Epithelial cell of esophagus (primary cell): ENCODE measurements at regions not wholly inside any gene's neighbourhood (a gene's known extent, or its start where the extent isn't known, plus 50 kb on each side); places are given as distances from the start of the nearest gene placed in this dataset.

Experiments used
- DNase-seq: peaks from one replicate; pipeline ENCODE4 v3.0.0; 2010; ENCODE audit warnings: low read depth
- H3K4me3 ChIP-seq: 2 replicates; pipeline ENCODE4 v1.5.1; 2011; ENCODE audit warnings: mild to moderate bottlenecking, low read length, control low read depth
- TF ChIP-seq, protein P1 (sequence below): IDR thresholded peaks from 2 replicates; pipeline ENCODE4 v1.5.1; 2011; ENCODE audit warnings: low read depth, mild to moderate bottlenecking, low read length, control low read depth, inconsistent platforms; ENCODE audit not compliant: insufficient read depth; ENCODE audit errors: missing control alignments

DNA sequence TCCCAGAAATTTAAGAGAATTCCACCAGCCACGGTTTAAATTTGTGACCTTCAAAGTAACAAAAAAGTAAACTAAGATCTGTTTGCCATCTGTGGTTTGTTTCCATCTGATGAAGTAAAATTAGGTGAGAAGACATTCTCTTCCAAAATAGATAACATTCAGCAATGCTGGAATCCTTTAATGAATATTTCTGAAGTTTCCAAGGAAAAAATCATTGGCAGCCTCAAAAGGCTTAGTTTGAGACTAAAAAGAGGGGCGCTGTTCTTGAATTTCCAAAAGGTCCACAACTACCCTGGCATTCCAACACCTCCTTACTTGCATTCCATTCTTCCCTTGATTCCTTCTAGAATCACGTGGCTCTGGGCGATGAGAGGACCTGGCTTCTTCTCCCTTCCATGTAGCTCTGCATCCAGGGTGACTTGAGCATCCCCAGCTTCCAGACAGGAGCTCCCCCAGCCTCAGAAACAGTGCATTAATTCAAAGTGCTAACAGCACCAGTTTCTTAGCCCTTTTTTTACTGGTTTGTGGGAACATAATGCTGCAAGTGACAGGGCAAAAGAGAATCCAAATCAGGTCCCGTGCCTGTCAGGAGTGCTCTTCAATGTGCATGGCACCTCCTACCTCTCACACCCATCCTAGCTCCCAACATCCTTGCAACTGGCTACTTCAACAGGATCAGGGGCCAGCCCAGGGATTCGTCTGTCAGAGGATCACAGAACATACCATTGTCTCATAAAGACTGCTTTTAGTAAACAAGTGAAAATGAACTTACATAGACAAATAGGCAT is 191.5 kb upstream of the S1PR3 start:
- no peak for DNase-seq
- TF ChIP-seq, protein P1, sequence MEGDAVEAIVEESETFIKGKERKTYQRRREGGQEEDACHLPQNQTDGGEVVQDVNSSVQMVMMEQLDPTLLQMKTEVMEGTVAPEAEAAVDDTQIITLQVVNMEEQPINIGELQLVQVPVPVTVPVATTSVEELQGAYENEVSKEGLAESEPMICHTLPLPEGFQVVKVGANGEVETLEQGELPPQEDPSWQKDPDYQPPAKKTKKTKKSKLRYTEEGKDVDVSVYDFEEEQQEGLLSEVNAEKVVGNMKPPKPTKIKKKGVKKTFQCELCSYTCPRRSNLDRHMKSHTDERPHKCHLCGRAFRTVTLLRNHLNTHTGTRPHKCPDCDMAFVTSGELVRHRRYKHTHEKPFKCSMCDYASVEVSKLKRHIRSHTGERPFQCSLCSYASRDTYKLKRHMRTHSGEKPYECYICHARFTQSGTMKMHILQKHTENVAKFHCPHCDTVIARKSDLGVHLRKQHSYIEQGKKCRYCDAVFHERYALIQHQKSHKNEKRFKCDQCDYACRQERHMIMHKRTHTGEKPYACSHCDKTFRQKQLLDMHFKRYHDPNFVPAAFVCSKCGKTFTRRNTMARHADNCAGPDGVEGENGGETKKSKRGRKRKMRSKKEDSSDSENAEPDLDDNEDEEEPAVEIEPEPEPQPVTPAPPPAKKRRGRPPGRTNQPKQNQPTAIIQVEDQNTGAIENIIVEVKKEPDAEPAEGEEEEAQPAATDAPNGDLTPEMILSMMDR, result no peak

DNA sequence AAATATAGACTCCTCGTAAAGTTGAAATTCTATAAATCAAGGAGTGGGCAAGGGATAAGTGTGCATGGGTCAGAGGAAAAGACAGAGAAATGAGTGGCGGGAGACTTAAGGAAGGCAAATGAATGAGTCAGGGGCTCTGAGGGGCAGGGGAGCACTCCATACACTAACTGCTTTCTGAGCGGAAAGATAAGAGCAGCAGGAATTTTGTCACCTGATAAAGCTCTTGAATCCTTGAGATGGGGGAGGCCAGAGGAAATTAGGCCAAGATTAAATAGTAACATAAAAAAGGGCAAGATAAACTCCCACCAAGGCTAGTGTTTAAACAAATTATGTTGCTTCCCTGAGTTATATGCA is 191.0 kb upstream of the S1PR3 start:
- TF ChIP-seq, protein P1, result no peak
- no peak for DNase-seq
- H3K4me3 ChIP-seq, result no peak overlapping the region

More for the DNA sequence above, 191.5 kb upstream of the S1PR3 start:
- no peak overlapping the region for H3K4me3 ChIP-seq

DNA sequence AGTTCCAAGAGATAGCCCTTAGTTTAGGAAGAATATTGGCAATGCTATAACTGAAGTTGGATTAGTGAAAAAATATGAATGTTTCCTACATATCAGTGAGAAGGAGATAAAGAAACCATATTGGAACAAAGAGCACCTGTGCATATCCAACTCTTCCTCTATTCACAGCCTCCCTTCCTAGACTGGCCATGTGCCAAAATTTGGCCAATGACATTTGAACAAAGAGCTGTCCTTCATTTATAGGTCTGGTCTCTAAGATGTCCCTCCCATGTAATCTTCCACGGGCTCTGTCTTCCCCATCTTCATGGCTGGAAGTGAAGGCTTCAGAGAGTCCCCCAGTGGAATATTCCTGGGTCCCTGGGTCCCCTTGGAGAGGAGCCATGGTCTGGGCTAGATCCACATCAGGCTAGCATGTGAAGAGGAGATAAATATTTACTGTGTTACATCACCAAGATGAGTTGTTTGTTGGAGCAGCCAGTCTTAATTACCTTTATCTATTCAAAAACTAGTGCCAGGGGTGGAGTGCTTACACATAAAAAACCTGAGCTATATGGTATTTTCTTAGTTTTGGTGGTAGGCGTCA is 190.0 kb upstream of the S1PR3 start:
- TF ChIP-seq, protein P1, result no peak
- no peak overlapping the region for H3K4me3 ChIP-seq
- no peak for DNase-seq

DNA sequence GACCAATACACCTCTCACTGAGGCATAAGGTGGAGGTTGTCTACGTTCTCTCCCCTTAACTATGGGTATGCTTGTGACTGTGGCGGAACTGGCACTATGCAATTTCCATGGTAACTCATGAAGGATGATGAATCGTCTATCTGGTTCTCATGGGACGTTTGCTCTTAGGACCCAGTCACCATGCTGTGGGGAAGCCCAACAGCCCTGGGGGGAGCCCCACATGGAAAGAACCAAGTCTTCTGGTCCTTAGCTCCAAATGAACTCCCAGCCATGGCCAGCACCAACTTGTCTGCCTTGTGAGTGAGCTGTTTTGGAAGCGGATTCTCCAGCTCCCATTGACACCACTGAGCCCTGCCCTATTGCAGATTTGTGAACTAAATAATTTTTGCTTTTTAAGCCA is 188.7 kb upstream of the S1PR3 start:
- DNase-seq, result no peak
- no peak overlapping the region for H3K4me3 ChIP-seq
- TF ChIP-seq, protein P1, result no peak

DNA sequence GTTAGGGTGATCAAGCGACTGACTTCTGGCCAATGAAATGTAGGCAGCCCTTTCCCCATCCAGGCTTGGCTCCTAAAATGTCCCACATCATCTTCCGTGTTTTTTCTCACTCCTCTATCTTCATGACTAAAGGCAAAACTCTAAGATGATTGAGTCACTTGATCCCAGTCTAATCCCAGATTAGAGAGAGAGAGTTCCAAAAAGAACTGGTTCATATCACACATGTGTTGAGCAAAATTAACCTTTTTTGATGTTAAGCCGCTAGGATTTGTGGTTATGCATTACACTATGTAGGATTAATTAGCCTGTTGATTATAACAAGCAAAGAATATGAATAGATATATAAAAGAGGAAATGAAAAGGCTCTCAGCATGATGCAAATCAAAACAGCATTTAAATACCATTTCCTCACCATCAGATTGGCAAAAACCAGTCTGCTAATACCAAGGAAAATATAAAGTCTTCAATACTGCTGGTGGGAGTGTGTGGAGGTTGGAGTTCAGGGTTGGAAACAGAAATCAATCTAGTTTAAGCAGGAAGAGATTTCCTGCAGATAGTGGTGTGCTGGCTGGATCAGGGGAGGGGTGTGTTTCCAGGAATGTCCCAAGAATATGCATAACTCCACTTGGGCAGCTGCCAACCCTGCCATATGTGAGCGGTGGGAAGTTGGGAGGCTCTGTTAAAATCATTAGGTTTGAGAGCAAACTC is 187.6 kb upstream of the S1PR3 start:
- DNase-seq, result no peak
- no peak overlapping the region for H3K4me3 ChIP-seq
- TF ChIP-seq, protein P1, result no peak

DNA sequence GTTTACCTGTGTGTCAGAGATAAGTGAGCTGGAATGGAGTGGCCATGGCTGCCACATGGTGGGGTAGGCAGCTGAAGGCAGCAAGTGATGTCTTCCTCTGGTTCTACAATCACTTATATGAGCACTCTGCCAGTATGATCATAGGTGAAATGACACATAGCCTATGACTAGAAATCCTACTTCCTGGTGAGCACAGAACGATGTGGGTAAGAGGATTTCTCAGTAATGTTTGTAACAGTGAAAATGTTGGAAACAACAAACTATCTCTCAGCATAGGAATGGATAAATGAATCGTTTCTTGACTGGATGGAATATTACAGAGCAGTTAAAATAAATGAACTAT is 187.0 kb upstream of the S1PR3 start:
- H3K4me3 ChIP-seq, result no peak overlapping the region
- TF ChIP-seq, protein P1, result no peak
- peak; percentile 63 for DNase-seq
